IPS-20b (cell line): ENCODE measurements at regions not wholly inside any gene's neighbourhood (a gene's known extent, or its start where the extent isn't known, plus 50 kb on each side); places are given as distances from the start of the nearest gene placed in this dataset.
"Not testable (repeated sequence)": the region's sequence is repeated elsewhere in the genome, so short reads cannot be mapped to it uniquely, and the experiment has no call there.

Experiments used
- H3K27ac ChIP-seq: one replicate; pipeline ENCODE4 v1.5.1; 2013; ENCODE audit warnings: low read length
- H3K27me3 ChIP-seq: 2 replicates; pipeline ENCODE4 v1.6.1; 2013; ENCODE audit warnings: mild to moderate bottlenecking, low read length, inconsistent platforms; ENCODE audit not compliant: insufficient read depth
- H3K36me3 ChIP-seq: 2 replicates; pipeline ENCODE4 v1.6.1; 2013; ENCODE audit warnings: low read depth, mild to moderate bottlenecking, inconsistent platforms, low read length, moderate library complexity; ENCODE audit not compliant: insufficient read depth
- H3K4me1 ChIP-seq: 2 replicates; pipeline ENCODE4 v1.6.1; 2013; ENCODE audit warnings: mild to moderate bottlenecking, control low read depth, inconsistent platforms, low read length, moderate library complexity; ENCODE audit not compliant: insufficient read depth
- H3K4me3 ChIP-seq: 2 replicates; pipeline ENCODE4 v1.5.1; 2013; ENCODE audit warnings: mild to moderate bottlenecking, low read length, inconsistent platforms
- H3K9ac ChIP-seq: 2 replicates; pipeline ENCODE4 v1.6.1; 2013; ENCODE audit warnings: low read depth, mild to moderate bottlenecking, inconsistent platforms, low read length, moderate library complexity
- H3K9me3 ChIP-seq: 2 replicates; pipeline ENCODE4 v1.6.1; 2013; ENCODE audit warnings: mild to moderate bottlenecking, low read depth, low read length, inconsistent platforms; ENCODE audit not compliant: insufficient read depth

GRCh38 chr12:38118632-38119031, 197.9 kb upstream of the ALG10B start:
- Histone ChIP-seq H3K27ac (no peak overlapping the region), H3K4me1 (no peaks in the 10 kb centered on the region), H3K36me3 (no peaks in the 10 kb centered on the region), H3K9me3 (peaks cover 92% of the 10 kb centered on the region), H3K27me3 (no peaks in the 10 kb centered on the region), H3K4me3 (no peak overlapping the region; the same call in 1 of the 2 replicates), H3K9ac (no peak overlapping the region)

- Histone ChIP-seq H3K4me3 (no peak overlapping the region), H3K27ac (no peak overlapping the region), H3K9ac (no peak overlapping the region), H3K9me3 (peaks cover 92% of the 10 kb centered on the region), H3K27me3 (no peaks in the 10 kb centered on the region), H3K36me3 (no peaks in the 10 kb centered on the region), H3K4me1 (no peaks in the 10 kb centered on the region)
Observed at GRCh38 chr12:38120438-38120837, 196.1 kb upstream of the ALG10B start.

- H3K4me3 ChIP-seq, H3K4me1 ChIP-seq, H3K9ac ChIP-seq, H3K27me3 ChIP-seq, H3K36me3 ChIP-seq, H3K27ac ChIP-seq: not testable (repeated sequence)
- H3K9me3 ChIP-seq = peaks cover 93% of the 10 kb centered on the region
Observed at GRCh38 chr12:38123028-38123427, 193.5 kb upstream of the ALG10B start.

- H3K9ac ChIP-seq = no peak overlapping the region
- no peaks in the 10 kb centered on the region for H3K4me1 ChIP-seq
- H3K27ac ChIP-seq = no peak overlapping the region
- no peak overlapping the region for H3K4me3 ChIP-seq
- no peaks in the 10 kb centered on the region for H3K36me3 ChIP-seq
- H3K9me3 ChIP-seq = peaks cover 87% of the 10 kb centered on the region
- H3K27me3 ChIP-seq = no peaks in the 10 kb centered on the region
Observed at GRCh38 chr12:38123566-38124246, 192.9 kb upstream of the ALG10B start.

- Histone ChIP-seq H3K9me3 (peaks cover 89% of the 10 kb centered on the region), H3K36me3 (no peaks in the 10 kb centered on the region), H3K4me3 (no peak overlapping the region), H3K4me1 (no peaks in the 10 kb centered on the region), H3K27ac (no peak overlapping the region), H3K27me3 (no peaks in the 10 kb centered on the region), H3K9ac (no peak overlapping the region)
Observed at GRCh38 chr12:38124247-38125012, 192.1 kb upstream of the ALG10B start.

- H3K9me3 ChIP-seq = peaks cover 79% of the 10 kb centered on the region
- no peak overlapping the region for H3K9ac ChIP-seq
- H3K27me3 ChIP-seq = no peaks in the 10 kb centered on the region
- no peaks in the 10 kb centered on the region for H3K36me3 ChIP-seq
- no peak overlapping the region for H3K27ac ChIP-seq
- H3K4me1 ChIP-seq = no peaks in the 10 kb centered on the region
- no peak overlapping the region for H3K4me3 ChIP-seq
Observed at GRCh38 chr12:38132139-38132538, 184.4 kb upstream of the ALG10B start.

GRCh38 chr12:38137287-38137686, 179.3 kb upstream of the ALG10B start:
- H3K9ac ChIP-seq = no peak overlapping the region
- peaks cover 61% of the 10 kb centered on the region for H3K9me3 ChIP-seq
- H3K36me3 ChIP-seq = no peaks in the 10 kb centered on the region
- H3K27ac ChIP-seq = no peak overlapping the region
- no peak overlapping the region for H3K4me3 ChIP-seq
- H3K4me1 ChIP-seq = no peaks in the 10 kb centered on the region
- H3K27me3 ChIP-seq = no peaks in the 10 kb centered on the region

- Histone ChIP-seq H3K9me3 (peaks cover 59% of the 10 kb centered on the region), H3K4me3 (no peak overlapping the region)
Observed at GRCh38 chr12:38137716-38138115, 178.9 kb upstream of the ALG10B start.

GRCh38 chr12:38138225-38139221, 178.1 kb upstream of the ALG10B start:
- Histone ChIP-seq H3K4me3 (no peak overlapping the region), H3K27me3 (no peaks in the 10 kb centered on the region), H3K9ac (no peak overlapping the region), H3K4me1 (no peaks in the 10 kb centered on the region), H3K36me3 (no peaks in the 10 kb centered on the region), H3K9me3 (peaks cover 60% of the 10 kb centered on the region), H3K27ac (no peak overlapping the region)

More at GRCh38 chr12:38137716-38138115, 178.9 kb upstream of the ALG10B start:
- Histone ChIP-seq H3K27ac (no peak overlapping the region), H3K4me1 (no peaks in the 10 kb centered on the region), H3K27me3 (no peaks in the 10 kb centered on the region), H3K9ac (no peak overlapping the region), H3K36me3 (no peaks in the 10 kb centered on the region)

GRCh38 chr12:38139456-38139855, 177.1 kb upstream of the ALG10B start:
- Histone ChIP-seq H3K36me3 (no peaks in the 10 kb centered on the region), H3K9me3 (peaks cover 62% of the 10 kb centered on the region), H3K27me3 (no peaks in the 10 kb centered on the region), H3K9ac (no peak overlapping the region), H3K27ac (no peak overlapping the region), H3K4me3 (no peak overlapping the region), H3K4me1 (no peaks in the 10 kb centered on the region)

- peaks cover 65% of the 10 kb centered on the region for H3K9me3 ChIP-seq
- no peak overlapping the region for H3K27ac ChIP-seq
Observed at GRCh38 chr12:38141239-38141638, 175.3 kb upstream of the ALG10B start.

More at GRCh38 chr12:38141239-38141638, 175.3 kb upstream of the ALG10B start:
- no peak overlapping the region for H3K4me3 ChIP-seq
- no peaks in the 10 kb centered on the region for H3K36me3 ChIP-seq
- H3K9ac ChIP-seq = no peak overlapping the region
- no peaks in the 10 kb centered on the region for H3K27me3 ChIP-seq
- no peaks in the 10 kb centered on the region for H3K4me1 ChIP-seq
